ENCODE measurements at regions not wholly inside any gene's neighbourhood (a gene's known extent, or its start where the extent isn't known, plus 50 kb on each side); places are given as distances from the start of the nearest gene placed in this dataset.

DNA sequence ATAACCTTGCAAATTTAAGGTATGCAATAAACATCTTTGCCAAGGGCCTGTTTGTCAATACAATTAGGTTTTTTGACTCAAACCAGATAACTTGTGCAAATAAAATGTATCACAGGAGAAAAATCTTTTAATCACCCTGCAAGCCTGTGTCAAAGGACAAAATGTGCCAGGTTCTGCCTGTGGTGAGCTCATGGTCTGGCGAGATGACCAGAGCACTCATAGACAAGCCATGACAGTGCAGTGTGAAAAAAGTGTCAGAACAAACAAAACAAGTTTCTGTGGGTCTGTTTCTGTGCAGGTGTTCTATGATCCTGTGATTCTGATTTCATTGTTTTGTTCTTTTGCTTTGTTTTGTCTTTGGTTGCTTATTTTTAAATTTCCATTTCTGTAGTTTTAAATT lies 847.2 kb downstream of the VRK1 start:
- CTCF ChIA-PET: no interaction called here
- POLR2A ChIA-PET: no interaction called here
- no peak for TF ChIP-seq CTCF (IDR thresholded peaks at IDR 0.05; ENCODE audit: control extremely low read depth, extremely low read depth, low read depth, missing control alignments)
- no peak for DNase-seq (ENCODE audit: extremely low spot score)

GRCh38 chr14:97649752-97650151 lies 852.6 kb downstream of the VRK1 start:
- CTCF ChIA-PET: interaction anchor here (1.0 kb wide), 1 partner anchor 24 kb away, joined by 3 read pairs; no protein-coding TSS in a partner anchor
- TF ChIP-seq CTCF (IDR thresholded peaks at IDR 0.05; ENCODE audit: control extremely low read depth, extremely low read depth, low read depth, missing control alignments): no peak
- no peak for DNase-seq (ENCODE audit: extremely low spot score)
- POLR2A ChIA-PET: no interaction called here

GRCh38 chr14:97655169-97655948 lies 858.2 kb downstream of the VRK1 start:
- ChIA-PET CTCF (no interaction called here), POLR2A (no interaction called here)
- TF ChIP-seq CTCF (IDR thresholded peaks at IDR 0.05; ENCODE audit: control extremely low read depth, extremely low read depth, low read depth, missing control alignments): no peak
- no peak for DNase-seq (ENCODE audit: extremely low spot score)

DNA sequence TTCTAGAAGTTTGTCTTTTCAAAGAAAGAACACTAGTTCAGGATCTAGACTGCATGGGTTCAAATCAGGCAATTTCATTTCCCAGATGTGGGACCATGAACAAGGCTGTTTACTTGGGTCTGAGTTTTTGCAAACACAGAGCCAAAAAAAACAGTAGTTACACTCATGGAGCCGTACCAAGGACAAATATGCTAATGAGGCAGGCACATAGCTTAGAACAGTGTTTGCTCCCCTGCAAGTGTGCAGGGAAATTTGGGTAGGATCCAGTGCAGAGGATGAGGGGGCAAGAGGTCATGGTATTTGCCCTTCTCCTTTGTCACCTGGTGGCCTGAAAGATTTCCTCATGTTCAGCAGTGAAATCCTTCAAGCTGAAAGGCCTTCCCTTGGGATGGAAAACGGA lies 860.4 kb downstream of the VRK1 start:
- TF ChIP-seq CTCF (IDR thresholded peaks at IDR 0.05; ENCODE audit: control extremely low read depth, extremely low read depth, low read depth, missing control alignments): no peak
- ChIA-PET POLR2A (no interaction called here), CTCF (no interaction called here)
- DNase-seq (ENCODE audit: extremely low spot score): no peak

DNA sequence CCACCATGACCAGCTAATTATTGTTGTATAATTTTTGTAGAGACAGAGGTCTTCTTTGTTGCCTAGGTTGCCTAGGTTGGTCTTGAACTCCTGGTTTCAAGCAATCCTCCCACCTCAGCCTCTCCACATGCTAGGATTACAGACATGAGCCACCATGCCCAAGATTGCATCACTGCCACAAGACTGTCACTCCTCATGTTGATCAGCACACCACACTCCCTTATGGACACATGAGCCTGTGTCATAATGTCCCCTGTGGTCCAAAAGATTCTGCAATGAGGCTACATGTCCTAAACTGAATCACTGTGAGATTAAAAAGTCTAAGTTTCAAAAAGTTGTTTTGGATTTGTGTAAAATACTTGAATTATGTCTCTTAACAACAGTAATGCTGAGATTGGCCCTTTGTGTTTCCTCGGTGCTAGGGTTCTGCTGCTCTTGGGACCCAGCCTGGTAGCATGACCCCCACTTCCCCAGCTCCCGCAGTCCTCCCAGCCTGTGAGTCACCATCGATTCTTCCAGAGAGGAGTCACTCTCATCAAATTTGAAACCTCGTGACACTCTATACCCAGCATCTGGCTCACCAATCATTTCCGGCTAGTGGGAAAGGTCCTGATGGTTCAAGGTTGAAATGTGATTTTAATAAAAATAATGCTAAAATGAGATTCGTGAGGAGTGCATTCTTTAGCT lies 890.9 kb downstream of the VRK1 start:
- ChIA-PET CTCF (no interaction called here), POLR2A (no interaction called here)
- no peak for TF ChIP-seq CTCF (IDR thresholded peaks at IDR 0.05; ENCODE audit: control extremely low read depth, extremely low read depth, low read depth, missing control alignments)
- no peak for DNase-seq (ENCODE audit: extremely low spot score)

DNA sequence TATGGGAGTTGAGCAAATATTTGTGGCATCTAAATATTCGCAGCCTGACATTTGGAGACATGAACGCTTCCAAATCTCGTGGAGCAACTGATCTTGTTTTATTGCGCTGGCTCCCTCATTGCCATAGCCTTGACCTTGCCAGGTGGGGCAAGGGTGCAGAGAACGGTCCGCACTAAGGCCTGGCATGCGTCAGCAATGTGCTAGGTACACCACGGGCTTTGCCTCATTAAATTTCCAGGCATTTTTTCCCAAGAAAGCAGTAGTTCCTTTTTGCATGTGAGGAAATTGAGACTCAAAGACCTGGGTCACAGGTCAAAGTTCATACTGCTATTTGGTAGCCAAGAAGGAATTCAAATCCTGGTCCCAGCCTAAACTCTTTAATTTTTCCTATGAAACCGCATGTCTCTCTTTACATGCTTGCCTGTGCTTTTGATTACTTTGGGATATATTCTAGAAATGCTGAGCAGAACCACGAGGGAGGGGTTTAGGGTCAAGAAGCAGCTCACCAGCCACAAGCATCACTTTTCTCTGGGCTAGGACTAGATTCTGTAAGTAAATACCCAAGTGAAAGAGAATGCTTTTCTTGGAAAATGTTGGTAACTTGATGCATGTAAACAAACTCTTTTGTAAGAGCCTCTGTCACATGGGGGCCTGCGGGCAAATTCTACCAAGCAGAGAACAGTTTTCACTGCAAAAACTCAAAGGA lies 891.6 kb downstream of the VRK1 start:
- ChIA-PET CTCF (no interaction called here), POLR2A (no interaction called here)
- no peak for DNase-seq (ENCODE audit: extremely low spot score)
- TF ChIP-seq CTCF (IDR thresholded peaks at IDR 0.05; ENCODE audit: control extremely low read depth, extremely low read depth, low read depth, missing control alignments): no peak
